GM18511 (cell line): ENCODE measurements at regions not wholly inside any gene's neighbourhood (a gene's known extent, or its start where the extent isn't known, plus 50 kb on each side); places are given as distances from the start of the nearest gene placed in this dataset.
A peak's percentile ranks its signal among the peaks of the same experiment; 100 is the strongest.
"Not testable (repeated sequence)": the region's sequence is repeated elsewhere in the genome, so short reads cannot be mapped to it uniquely, and the experiment has no call there.

Experiments
- ATAC-seq: cut with Tn5 transposase; IDR thresholded peaks from one replicate; pipeline ENCODE4 v1.9.1; 2021; ENCODE audit warnings: mild to moderate bottlenecking, moderate library complexity; ENCODE audit not compliant: unreplicated experiment

DNA sequence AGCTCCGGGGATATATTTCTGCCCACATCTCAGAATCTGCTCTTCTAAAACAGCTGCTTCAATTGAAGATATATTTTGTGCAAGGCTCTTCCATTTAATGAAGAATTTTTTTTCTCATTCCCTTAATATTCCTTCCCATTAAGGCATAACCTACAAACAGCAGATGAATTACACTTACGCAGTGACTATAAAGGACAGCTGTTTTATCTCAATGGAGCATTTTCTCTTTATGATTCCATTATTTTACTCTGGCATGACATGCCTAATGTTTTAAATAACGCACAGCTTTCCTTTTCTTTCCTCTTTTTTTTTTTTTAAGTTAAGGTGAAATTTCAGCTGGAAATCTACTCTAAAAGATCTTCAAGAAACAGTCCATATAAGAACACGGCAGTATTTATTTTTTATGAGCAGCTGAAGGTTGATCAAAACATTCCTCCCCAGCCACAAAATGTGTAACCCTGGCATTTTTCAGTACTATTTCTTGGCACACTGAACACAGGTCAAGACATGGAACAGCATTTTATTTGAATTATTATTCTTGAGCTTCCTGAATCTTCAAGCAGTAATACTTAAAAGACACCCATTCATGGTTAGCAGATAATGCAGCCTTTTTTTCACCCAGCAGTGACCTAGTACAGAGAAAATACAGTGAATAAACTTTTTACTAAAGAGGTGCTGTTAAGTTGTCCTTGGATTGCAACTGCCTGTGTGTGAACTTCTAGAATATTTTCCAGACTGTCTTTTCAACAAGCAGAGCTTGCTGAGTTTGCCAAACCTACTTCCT lies 118.1 kb upstream of the FOXN3 start:
- no peak for ATAC-seq

DNA sequence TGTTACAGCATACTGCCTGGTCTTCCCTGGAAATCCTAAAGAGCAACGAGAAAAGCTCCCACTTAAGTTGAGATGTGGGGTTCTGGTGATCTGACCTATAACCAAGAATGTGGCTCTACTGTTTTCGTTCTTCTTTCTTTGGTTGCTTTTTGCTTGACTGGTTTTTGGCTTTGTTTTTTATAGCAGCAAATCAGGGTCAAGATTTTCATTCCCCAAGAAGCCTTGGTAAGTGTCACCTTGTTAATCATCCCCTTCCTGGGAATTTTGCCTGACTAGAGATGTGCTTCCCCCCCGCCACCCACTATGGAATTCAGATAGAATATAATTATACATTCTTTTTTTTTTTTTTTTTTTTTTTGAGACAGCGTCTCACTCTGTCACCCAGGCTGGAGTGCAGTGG lies 116.7 kb upstream of the FOXN3 start:
- no peak for ATAC-seq

DNA sequence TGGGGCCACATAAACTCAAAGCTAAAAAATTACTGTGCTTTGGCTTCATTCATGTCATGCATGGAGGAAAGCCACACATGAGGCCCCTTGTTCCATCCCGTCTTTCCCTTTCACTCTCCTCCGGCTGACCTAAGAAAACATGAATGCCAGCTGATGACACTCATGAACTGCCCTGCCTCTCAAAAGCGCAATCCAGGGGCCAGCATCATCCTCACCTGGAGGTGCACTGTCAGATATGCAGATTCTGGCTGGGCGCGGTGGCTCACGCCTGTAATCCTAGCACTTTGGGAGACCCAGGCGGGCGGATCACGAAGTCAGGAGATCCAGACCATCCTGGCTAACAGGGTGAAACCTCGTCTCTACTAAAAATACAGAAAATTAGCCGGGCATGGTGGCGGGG lies 116.1 kb upstream of the FOXN3 start:
- ATAC-seq, result no peak

DNA sequence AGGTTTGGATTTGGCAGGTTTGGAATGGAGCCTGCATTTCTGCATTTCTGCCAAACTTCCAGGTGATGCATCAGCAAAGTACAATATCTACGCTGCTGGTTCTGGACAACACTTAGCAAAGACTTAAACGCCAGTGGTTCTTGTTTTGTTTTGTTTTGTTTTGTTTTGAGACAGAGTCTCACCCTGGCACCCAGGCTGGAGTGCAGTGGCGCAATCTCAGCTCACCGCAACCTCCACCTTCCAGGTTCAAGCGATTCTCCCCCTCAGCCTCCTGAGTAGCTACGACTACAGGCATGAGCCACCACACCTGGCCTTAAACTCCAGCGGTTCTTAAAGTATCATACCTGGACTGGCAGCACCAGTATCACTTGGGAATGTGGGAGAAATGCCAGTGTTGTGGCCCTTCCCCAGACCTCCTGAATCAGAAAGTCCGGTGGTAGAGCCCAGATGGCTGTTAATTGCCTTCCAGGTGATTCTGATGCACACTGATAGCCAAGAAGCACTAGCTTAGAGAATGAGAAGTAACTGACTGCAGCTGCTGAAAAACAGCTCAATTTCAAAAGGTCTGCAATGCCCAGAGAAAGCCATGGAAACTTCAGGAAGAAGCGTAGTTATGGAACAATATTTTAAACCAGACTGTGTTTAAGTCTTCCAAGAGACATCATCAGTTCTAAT lies 114.8 kb upstream of the FOXN3 start:
- no peak for ATAC-seq

DNA sequence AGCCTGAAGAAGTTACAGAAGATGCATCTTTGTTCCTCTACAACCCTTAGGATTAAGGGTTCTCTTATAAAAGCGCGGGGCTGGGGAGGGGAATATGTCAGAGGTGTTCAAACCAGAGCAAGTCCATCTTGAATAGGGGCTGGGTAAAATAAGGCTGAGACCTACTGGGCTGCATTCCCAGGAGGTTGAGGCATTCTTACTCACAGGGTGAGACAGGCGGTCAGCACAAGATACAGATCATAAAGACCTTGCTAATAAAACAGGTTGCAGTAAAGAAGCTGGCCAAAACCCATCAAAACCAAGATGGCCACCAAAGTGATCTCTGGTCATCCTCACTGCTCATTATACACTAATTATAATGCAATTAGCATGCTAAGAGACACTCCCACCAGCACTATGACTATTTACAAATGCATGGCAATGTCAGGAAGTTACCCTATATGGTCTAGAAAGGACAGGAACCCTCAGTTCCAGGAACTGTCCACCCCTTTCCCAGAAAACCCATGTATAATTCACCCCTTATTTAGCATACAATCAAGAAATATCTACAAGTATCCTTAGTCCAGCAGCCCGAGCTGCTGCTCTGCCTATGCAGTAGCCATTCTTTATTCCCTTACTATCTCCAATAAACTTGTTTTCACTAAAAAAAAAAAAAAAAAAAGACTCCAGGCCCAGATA lies 108.1 kb upstream of the FOXN3 start:
- no peak for ATAC-seq

DNA sequence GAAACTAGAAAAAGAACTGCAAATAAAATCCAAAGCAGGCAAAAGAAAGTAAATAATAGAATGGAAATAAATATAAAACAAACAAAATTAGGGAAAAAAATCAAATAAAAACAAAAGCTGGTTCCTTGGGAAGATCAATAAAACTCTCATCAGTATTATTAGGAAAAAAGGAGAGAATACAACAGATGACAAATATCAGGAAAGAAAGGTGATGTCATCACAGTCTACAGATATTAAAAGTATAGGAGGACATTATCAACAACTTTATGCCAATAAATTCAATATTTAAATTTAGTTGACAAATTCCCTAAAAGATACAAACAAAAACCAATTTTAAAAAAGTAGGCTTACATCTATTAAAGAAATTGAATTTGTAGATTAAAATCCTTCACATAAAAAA lies 107.4 kb upstream of the FOXN3 start:
- no peak for ATAC-seq

DNA sequence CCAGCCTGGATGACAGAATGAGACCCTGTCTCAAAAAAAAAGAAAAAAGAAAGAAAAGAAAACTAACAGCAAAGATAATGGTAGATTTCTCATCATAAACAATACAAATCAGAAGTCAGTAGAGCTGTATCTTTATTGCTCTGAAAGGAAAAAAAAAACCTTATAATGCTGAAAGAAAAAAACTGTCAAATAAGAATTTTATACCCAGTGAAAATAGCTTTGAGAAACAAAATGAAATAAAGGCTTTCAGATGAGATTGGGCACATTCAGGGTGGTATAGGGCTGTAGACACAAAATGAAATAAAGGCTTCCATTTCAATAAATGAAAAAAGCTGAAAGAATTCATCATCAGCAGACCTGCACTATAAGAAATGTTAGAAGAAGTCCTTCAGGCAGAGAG lies 105.0 kb upstream of the FOXN3 start:
- no peak for ATAC-seq

DNA sequence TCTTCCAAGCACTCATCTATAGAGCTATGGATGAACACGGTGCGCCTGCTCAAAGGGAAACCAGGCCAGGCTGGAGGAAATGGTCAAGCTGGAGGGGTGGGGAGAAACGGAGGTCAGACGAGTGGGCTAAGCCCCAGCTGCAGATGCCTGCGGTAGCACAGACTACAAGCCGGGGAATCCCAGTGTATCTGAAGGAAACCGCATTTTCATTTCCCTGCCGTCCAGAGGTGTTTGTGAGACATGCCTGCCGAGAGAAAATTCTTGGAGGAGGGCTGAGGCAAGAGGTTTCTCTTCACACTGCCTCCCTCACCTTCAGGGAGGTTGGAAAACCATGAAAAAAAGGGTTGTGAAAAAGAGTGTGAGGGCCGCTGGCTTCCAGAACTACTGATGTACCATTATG lies 102.0 kb upstream of the FOXN3 start:
- ATAC-seq, result no peak

DNA sequence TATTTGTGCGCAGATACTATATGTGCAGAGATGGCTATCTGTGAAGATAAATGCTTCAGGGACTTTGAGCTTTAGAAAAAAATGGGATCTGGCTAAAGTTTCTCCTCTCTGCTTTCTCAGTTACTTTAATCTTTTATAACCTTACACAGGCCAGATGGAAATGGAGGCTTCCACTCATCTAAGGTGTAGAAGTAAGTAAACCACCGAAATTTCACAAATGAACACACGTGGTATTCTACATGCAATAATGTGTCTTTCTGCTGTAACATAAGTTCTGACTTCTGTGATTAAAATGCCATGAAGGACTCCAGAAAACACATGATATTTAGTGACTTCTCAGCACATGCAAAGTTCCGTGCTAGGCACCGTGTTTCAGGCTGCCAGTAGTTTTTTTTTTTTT lies 99.1 kb upstream of the FOXN3 start:
- no peak for ATAC-seq

DNA sequence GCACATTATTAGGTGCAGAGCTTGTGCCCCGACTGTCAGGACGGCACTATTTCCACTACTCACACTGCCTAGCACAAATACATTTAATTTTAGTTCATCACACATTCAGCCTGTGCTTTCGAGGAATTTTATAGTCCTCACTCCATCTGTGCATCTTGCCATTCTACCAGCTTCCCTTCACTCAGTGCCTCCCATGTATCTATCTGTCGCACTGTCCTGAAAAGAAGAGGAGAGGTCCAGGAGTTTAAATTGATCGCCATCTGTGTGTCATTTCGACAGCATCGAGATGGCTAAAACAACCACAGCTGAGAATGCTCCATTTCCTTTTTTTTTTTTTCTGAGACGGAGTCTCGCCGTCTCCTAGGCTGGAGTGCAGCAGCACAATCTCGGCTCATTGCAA lies 97.6 kb upstream of the FOXN3 start:
- no peak for ATAC-seq

DNA sequence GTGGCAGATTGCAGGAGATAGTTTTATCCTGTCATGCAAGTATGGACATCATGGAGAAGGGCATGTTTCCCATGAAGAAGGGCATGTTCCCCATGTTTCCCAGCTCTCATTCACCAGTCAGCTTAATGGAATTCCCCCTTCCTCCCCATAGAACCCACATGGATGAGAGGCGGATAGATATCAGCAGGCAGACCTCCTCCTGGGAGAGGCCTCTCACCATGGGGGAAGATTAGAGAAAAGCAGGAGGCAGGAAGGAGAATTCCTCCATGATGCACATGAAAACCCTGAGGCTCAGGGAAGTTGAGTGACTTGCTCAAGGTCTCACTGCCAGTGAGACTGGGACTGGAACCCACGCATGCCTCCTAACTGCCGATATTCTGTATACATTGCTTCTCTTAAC lies 92.9 kb upstream of the FOXN3 start:
- no peak for ATAC-seq

DNA sequence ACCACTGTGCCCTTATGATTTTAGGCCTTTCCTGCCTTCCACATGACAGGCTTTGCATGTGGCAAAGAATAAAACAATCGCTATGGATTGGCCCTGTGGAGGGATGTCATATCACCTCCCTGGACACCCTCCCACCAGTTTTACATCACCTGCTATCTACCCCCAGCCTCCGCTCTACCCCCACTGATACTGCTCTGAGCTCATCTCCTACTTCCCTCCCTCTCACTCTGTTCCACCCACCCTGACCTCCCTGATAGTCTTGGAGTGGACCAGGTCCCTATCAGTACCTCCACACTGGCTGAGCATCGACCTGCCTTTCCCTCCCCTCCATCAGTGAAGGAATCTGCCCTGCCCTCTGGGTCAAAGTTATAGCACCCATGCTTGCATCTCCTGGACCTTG lies 91.8 kb upstream of the FOXN3 start:
- no peak for ATAC-seq

DNA sequence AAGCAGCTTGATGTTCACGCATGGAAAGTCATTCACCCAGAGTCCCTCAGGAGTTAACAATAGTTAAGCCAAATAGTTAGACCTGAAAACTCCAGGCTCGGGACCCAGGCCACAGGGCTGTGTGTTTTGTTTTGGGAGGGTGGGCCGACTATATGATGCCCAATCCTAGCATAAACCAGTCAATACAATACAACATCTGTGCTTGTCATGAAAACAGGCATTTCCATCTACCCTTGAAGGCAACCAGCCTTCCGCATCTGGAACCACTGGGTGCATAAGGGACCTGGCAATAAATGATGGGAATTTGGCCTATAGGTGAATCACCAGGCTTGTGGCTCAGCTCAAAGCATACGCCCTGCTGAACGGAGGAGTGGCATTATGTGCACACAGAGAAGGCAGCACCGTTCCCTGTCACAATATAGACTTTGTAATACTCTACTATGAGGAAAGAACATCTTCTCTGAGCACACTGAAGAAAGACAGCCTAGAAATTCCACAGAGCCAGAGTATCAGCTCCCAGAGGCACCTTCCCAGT lies 91.0 kb upstream of the FOXN3 start:
- no peak for ATAC-seq

DNA sequence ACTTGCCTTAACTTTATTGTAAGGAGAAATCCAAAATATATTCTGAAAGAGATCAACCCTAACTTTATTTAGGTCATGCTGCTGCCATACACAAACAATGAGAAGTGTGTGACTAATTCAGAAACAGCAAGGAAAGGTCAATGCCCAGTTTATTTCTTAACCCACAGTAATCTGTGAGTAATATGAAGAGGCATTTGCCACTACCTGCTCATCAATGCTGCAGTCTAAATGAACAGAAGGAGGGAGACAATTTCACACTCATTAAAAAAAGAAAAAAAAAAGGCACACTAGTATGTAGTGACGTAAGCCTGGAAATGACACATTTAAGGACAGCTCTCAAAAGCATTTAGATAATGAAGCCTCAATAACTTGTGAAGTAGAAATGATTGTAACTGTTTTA lies 90.5 kb upstream of the FOXN3 start:
- peak; percentile 38 for ATAC-seq

DNA sequence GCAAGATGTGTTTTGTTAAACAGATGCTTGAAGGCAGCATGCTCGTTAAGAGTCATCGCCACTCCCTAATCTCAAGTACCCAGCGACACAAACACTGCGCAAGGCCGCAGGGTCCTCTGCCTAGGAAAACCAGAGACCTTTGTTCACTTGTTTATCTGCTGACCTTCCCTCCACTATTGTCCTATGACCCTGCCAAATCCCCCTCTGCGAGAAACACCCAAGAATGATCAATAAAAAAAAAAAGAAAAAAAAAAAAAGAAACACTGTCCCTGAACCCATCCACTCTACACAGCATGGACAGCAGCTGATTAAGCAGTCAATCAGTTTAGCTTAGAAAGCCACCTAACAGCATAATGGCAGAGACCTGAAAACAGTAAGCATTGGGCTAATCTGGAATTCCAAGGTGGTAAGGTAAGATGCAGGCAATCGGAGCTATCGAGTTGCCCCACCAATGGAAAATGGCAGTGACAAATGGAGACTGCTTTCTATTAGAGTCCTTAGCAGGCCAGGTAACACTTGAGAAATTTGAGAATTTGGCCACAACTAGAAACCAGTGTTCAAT lies 89.9 kb upstream of the FOXN3 start:
- ATAC-seq, result not testable (repeated sequence)

DNA sequence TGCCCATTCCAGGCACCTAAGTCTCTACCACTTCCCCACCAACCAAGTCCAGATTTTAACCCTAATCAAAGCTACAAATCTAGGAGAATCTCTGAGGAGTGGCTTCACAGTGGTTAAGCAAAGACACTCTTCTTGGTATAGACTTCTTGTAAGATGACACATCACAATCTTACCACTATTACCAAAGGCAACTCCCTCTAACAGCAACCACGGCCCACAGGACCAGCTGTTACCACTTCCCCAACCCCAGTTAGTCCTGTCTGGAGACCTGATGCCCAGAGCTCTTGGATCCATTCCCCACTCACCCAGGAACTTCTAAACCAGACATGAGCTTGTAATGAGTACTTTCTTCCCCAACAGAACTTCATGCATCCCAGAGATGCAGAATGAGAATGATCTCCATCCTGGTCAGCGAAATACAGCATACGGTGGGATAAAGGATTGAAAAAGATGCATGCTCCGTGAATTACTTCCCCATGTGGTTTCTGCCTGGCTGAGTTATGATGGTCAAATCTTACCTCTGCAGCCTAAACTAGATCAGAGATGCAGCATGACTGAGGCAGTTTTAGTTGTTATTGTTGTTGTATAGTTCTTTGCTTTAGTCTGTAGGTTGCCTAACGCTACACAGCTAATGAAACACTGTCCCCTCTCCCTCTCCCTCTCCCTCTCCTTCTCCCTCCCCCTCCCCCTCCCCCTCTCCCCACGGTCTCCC lies 87.7 kb upstream of the FOXN3 start:
- peak; percentile 62 for ATAC-seq

DNA sequence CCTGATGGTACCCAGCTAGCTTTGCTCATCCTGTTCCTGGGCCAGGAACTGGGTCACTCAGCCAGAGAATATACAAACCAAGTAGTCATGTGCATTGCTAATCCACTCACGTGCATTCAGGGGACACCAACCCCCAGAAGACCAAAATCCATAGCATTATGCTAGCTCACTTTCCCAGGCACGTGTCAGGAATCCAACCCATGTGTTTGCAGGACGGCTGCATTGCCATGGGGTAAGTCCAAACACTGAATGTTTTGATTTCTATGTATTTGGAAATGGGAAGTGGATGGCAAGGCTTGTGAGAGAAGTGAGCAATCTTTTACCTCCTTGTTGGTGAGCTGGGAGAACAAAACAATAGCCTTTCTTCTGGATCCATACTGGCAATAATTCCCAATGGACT lies 87.1 kb upstream of the FOXN3 start:
- no peak for ATAC-seq

DNA sequence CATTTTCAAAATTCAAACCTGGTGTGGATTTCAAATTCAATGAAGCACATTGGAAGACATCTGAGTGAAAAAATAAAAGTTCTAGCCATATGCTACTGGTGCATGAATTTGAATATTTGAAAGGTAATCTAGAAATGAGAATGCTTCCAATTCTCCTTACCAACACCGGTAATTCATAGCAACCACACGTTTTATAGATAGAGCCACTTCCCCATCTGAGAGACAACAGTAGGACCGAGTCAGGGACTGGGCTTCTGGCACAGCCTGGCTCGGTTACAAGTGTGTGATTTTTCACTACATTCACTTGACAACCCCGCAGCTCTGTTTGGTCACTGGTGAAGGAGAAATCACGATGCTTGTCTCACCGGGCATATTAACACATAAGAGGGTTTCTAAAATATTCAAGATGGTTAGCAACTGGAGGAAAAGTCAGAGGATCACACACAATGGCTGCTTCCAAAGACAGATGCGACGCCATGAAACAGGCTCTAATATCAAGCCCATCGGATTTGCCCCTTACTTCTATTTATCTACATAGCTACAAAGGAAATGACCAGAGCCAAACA lies 86.5 kb upstream of the FOXN3 start:
- peak; percentile 49 for ATAC-seq

DNA sequence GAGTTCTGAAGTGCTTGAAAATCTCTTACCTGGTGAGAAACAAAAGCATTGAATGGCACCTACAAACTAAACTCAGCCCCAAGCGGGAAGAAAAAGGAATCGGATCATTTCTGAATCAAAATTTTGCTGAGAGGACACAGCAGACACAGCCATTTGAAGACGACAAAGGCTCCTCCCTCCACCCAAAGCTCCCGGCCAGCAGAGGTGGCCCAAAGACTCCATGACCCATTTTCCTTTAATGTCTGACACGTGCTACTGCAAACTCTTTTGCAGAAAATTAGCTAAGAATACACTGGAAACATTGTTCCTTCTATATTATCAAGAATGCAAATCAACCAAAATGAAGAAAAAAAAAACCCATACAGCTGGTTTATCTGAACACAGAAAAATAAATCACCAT lies 85.9 kb upstream of the FOXN3 start:
- no peak for ATAC-seq

DNA sequence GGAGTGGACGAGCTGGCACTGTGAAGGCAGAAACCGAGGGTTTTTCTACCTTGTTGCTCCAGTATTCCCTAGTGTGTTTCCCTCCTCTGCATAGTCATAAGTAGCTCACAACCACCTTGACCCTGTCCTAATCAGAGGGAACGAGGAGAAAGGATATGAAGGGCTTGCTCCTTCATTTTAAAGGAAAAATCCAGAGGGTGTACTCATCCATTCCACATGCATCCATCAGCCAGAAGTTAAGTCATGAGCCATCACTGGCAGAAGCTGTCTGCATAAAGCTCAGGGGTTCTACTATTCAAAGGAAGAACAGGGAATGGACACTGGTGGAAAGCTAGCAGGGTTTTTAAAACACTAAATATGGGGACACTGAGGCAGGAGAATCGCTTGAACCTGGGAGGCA lies 84.3 kb upstream of the FOXN3 start:
- no peak for ATAC-seq

DNA sequence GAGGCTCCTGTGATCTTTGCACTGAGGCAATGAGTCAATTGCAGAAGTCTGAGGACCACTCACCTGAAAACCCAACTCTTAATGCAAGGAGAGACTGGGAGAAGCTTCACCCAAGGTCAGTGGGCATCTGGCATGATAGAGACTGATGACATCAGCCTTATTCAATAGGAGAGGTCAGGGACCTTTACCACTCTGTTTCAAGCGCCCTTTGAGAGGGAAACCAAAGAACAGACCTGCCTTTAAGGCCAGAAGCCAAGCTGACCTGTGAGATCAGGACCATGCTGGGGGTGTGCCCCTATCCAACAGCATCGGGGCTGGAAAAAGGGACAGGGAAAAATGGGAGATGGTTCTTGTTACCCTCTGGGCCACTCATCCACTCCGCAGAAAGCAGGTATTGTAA lies 83.3 kb upstream of the FOXN3 start:
- no peak for ATAC-seq
